Putamen (tissue), 1 donor: ENCODE measurements at regions not wholly inside any gene's neighbourhood (a gene's known extent, or its start where the extent isn't known, plus 50 kb on each side); places are given as distances from the start of the nearest gene placed in this dataset.
"Not testable (repeated sequence)": the region's sequence is repeated elsewhere in the genome, so short reads cannot be mapped to it uniquely, and the experiment has no call there.

ENCODE experiments used
- DNase-seq: peaks from one replicate; pipeline ENCODE4 v3.0.0-alpha.2; 2016; ENCODE audit warnings: low spot score

DNA sequence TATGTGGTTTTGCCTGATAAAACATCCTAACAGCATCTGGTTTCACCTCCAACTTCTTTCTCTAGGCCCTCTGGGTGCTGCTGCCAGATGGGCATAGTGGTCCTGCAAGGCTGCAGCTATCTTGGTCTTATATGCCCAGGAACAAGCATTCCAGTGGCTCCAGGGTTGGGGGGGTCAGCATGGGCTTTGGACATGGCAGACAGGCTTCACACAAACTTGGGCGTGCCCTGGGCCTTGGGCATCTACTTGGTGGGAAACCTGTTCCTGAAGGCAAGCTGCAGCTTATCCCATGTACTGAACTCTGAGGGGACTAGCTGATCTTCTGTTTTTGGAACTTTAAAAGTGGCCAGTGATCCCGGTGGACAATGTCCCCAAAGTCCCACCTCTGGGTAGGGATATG, 54.9 kb upstream of the ZNF678 start:
- DNase-seq, result no peak

DNA sequence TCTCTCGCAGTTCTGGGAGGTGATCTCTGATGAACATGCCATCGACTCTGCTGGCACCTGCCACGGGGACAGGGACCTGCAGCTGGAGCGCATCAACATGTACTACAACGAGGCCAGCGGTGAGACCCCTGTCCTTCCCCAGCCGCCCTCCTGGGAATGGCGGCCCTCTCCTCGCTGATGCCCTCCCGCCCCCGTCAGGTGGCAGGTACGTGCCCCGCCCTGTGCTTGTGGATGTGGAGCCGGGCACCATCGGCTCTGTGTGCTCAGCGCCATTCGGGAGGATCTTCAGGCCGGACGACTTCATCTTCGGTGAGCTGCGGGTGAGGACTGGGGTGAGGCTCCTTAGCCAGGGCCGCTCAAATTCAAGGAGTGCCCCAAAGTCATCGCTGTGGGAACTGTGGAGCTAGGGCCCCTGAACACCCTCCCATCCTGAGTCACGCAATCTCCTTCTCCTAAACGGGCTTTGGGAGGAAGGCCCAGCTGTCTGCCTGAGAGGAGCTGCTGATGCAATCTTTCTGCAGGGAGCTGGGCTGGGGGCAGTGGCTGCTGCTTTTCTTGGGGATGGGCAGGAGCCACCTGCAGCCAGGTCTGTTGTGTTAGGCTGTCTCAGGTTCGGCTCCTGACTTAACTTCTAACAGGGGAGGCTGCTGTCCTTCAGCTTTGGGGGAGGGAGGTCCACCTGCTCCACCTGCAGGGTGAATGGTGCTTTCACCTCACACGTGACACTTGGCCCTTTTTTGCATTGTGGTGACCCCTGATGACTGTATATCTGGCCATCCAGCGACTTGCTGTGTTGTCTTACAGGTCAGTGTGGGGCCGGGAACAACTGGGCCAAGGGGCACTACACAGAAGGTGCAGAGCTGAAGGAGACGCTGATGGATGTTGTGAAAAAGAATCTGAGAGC, 56.6 kb upstream of the ZNF678 start:
- DNase-seq, result not testable (repeated sequence)

DNA sequence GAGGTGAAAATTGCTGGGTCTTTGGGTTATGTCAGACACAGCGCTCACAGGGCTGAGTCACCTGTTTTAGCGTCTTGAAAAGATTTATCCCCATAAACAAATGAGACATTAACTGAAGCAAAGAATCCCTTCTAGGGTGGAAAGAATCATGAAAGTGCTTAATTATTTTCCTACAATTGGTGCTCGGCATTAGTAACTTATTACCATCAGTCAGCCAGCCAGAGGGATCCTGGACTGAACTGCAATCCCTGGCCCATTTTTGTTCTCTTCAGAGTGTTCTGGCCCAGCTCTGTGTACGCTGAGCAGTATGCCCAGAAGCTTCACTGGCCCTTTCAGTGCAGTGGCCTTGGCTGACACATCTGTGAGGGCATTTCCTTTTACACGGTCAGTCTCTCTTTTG, 67.3 kb upstream of the ZNF678 start:
- not testable (repeated sequence) for DNase-seq

DNA sequence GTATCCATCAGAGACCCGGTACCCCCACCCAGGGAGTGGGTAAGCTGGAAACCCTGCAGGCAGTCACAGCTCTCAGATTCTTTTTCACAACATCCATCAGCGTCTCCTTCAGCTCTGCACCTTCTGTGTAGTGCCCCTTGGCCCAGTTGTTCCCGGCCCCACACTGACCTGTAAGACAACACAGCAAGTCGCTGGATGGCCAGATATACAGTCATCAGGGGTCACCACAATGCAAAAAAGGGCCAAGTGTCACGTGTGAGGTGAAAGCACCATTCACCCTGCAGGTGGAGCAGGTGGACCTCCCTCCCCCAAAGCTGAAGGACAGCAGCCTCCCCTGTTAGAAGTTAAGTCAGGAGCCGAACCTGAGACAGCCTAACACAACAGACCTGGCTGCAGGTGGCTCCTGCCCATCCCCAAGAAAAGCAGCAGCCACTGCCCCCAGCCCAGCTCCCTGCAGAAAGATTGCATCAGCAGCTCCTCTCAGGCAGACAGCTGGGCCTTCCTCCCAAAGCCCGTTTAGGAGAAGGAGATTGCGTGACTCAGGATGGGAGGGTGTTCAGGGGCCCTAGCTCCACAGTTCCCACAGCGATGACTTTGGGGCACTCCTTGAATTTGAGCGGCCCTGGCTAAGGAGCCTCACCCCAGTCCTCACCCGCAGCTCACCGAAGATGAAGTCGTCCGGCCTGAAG, 69.3 kb upstream of the ZNF678 start:
- DNase-seq, result not testable (repeated sequence)

DNA sequence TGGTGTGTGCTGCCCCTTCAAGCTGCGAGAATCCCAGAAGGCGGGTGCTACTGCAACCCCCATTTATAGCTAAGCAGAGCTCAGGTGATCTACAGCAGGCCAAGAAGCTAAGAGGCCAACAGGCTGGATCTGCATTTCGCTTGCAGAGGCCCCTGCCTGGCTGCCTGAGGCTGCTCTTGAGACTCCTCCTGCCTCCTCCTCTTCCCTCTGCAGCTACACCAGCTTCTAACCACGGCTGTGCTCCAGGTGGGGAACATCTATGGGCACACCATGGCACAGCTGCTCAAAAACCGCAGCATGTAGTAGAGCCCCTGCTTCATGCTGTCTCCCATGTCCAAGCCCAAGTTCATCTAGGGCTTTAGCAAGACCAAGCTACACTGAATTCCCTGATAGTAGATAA, 72.9 kb upstream of the ZNF678 start:
- DNase-seq, result no peak

DNA sequence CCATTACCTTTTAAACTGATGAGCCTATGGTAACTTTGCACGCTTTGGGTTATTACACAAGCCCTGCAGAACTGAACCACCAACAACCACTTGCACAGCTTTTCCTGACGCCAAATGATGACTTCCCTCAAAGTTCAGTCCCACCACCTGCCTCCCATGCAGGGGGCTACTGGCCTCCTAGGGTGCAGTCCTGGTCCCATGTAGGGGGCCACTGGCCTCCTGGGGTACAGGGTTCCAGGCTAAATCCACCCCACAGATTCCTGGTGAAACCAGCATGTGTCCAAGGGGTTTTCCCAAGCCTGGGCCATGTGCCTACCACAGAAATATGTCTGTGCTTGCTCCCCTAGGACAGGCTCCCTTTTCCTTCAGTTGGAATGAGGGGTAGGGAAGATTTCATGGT, 73.4 kb upstream of the ZNF678 start:
- DNase-seq, result no peak

DNA sequence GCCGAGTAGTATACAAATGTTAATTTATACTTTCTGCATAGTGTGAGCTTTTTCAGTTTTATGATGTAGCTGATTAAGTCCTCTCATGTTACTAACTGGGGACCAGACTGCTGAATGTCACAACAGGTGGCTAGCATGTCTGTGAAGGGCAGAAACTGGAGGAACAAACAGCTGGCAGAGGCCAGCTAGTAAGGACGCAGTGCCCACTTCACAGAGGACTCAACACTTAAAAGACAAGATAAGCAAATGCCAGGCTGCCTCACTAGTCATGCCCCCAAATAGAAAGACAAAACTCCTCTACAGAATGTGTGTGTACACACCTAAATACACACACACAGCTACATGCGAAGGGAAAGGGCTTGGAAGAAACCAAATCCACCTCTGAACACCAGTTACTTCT, 73.8 kb upstream of the ZNF678 start:
- DNase-seq, result no peak

DNA sequence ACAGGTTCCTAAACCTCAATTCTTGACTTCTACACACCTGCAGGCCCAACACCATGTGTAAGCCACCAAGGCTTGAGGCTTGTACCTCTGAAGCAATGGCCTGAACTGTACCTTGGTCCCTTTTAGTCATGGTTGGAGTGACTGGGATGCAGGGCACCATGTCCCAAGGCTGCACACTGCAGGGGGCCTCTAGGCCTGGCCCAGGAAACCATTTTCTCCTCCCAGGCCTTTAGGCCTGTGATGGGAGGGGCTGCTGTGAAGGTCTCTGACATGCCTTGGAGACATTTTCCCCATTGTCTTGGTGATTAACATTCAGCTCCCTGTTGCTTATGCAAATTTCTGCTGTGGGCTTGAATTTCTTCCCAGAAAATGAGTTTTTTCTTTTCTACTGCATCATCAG, 75.8 kb upstream of the ZNF678 start:
- no peak for DNase-seq

DNA sequence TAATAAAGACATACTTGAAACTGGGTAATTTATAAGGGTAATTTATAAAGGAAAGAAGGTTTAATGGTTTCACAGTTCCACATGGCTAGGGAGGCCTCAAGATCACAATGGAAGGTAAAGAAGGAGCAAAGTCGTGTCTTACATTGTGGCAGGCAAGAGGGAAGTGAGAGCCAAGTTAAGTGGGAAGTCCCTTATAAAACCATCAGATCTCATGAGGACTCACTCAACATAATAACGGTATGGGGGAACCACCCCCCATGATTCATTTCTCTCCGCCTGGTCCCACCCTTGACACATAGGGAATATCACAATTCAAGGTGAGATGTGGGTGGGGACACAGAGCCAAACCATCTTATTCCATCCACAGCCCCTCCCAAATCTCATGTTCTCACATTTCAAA, 76.8 kb upstream of the ZNF678 start:
- DNase-seq, result no peak

DNA sequence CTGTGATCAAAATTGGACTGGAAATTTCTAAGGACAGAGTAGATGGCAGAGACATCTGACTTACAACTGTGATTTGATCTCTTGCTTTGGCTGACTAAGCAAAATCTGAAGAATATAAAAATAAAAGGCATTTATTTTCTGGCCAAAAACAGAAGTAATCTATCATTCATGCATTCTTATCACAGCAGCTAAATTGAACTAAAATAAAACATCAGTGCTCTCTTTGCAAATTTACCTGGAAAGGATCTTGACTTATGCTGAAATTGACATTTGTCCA, 81.4 kb upstream of the ZNF678 start:
- DNase-seq, result no peak

DNA sequence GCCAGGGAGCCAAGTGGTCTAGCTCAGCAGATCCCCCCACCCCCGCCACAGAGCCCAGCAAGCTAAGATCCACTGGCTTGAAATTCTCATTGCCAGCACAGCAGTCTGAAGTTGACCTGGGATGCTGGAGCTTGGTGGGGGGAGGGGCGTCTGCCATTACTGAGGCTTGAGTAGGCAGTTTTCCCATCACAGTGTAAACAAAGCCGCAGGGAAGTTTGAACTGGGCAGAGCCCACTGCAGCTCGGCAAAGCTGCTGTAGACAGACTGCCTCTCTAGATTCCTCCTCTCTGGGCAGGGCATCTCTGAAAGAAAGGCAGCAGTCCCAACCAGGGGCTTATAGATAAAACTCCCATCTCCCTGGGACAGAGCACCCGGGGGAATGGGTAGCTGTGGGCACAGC, 89.3 kb upstream of the ZNF678 start:
- not testable (repeated sequence) for DNase-seq

DNA sequence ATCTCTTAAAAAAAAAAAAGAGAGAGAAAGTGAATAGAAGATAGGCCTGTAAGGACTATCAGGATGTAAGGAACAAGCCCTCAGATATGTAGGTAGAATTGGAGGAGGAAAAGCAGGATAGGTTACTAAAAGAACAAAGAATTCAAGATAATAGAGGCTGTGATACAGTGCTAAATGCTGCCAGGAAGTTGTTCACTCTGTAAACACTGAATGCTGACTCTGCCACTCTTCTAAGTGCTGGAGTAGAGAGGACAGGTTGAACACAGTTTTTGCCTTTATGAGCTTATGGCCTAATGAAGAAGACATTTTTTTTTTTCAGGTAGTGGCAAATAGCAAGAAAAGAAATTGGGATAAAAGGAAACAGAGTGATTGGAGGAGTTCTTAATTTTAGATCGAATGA, 90.6 kb upstream of the ZNF678 start:
- DNase-seq, result no peak

DNA sequence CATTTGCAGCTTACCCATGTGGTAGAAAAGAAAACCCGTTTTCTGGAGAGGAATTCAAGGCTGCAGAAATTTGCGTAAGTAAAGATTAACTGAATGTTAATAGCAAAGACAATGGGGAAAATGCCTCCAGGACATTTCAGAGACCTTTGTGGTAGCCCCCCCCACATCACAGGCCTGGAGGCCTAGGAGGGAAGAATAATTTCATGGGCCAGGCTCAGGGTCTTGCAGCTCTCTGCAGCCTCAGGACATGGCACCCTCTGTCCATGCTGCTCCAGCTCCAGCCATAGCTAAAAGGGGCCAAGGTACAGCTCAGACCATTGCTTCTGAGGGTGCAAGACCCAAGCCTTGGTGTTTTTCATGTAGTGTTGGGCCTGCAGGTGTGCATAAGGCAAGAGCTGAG, 92.7 kb upstream of the ZNF678 start:
- no peak for DNase-seq

DNA sequence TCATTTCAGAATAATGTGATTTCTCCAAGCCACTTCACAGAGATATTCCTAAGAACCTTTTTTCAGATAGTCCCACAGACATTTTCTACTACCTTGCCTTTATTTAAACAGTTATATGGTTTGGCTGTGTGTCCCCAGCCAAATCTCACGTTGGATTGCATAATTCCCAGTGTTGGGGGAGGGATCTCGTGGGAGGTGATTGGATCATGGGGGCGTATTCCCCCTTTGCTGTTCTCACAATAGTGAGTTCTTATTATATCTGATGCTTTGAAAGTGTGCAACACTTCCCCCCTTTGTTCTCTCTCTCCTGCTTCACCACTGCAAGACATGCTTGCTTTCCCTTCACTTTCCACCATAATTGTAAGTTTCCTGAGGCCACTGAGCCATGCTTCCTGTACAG, 93.6 kb upstream of the ZNF678 start:
- DNase-seq, result no peak

DNA sequence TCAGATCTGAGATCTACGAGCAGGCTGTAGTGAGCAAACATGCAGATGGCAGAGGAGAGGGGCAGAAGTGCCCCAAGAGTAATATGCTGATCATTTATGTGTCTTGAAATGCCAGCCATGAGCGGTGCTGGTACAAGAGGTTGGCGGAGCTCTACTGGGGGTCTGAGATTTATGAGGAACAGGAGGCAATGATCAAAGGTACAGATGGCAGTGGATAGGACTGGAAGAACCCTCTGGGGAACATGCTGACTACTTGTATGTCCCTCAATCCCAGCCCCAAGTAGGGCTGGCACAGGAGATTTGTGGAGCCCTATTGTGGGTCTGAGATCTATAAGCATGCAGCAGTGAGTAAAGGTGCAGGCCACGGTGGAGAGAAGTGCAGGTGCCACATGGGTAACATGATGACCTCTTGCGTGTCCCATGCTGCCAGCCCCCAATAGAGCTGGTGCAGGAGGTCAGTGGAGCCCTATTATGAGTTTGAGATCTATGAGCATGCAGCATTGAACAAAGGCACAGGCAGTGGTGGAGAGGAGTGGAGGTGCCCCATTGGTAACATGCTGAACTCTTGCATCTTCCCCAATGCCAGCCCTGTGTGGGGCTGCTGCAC, 97.2 kb upstream of the ZNF678 start:
- DNase-seq, result no peak

DNA sequence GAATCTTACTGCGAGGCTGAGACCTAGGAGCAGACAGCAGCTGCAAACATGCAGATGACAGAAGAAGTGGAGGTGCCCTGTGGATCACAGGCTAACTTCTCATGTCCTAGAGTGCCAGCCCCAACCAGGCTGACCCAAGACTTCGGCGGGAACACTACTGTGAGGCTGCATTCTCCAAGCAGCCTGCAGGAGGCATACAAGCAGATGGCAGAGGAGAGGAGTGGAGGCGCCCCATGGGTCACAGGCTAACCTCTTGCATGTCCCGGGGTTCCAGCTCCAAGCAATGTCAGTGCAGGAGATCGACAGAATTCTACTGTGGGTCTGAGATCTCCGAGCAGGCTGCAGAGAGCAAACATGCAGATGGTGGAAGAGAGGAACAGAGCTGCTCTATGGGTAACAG, 98.1 kb upstream of the ZNF678 start:
- DNase-seq, result no peak

DNA sequence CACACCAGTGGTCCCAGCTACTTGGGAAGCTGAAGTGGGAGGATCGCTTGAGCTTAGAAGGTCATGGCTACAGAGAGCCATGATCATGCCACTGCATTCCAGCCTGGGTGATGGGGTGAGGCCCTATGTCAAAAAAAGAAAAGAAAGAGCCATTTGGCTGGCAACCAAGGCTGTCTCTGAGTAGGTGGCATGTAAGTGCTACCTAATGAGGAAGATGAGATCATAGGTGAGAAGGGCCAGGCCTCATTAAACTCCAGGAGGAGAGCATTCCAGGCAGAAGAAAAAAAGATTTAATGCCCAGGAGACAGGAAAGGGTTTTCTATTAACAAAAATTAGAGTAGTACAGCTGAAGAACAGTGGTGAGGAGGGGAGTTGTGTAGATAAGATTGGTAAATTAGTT, 103.4 kb upstream of the ZNF678 start:
- DNase-seq, result no peak

DNA sequence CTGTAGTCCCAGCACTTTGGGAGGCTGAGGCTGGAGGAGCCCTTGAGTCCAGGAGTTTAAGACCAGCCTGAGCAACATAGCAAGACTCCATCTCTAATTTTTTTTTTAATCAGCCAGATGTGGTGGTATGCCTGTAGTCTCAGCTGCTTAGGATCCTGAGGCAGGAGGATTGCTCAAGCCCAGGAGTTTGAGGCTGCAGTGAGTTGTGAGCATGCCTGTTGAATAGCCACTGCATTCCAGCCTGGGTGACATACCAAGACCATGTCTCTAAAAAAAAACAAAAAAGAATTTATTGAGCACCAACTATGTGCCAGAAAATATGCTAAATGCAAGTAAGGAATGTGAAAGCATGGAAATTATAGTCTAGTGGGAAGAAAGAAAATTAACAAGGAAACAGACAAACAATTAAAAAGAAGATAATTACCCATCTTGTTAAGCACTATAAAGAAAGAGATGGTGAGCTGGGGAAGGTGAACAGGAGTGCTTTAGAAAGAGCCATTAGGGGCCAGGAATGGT, 104.0 kb upstream of the ZNF678 start:
- no peak for DNase-seq

DNA sequence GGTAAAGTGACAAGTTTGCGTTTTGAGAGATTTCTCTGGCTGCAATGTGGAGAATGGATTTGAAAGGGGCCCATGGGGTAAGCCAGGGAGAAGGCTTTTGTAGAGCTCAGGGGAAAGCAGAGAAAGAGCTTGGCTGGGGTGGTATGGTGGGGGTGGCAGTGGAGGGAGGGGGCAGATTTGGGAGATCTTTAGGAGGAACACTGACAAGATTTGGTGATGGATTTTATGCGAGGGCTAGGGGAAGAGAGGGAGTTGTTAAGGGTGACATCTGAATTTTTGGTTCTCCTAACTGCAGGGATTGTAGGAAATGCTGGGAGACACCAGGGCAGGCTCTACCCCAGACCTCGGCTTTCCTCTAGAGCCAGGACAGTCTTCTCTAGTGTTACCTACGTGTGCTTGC, 108.7 kb upstream of the ZNF678 start:
- no peak for DNase-seq

DNA sequence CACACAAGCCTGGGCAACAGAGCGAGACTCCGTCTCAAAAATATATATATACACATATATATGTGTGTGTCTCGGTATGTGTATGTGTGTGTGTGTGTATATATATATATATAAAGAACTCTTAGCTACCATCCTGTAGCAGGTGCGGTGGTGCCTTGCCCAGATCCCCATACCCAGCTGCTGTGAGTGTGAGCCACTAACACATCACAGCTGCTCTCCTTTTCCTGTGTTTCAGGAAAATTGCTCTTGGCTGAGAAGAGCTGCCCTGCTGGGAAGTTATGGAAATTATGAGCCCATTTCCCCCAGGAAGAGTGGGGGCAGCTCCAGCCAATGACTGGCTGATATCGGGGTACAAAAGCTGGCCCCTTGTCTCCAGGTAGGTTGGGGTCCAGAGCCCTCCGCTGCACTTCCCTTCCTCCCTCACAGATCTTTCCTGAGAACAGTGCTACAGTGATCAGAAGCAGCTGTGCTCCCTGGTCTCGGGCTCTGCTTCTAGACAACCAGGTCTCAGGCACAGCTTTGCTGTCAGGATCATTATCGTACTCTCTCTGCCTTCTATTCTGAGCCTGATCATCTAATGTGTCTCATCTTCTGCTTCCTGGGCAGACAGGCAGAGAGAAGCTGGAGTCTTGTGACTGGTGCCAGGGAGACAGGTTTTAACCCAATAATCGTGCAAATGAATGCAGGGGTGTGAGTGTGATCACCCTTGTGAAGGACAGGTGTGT, 109.6 kb upstream of the ZNF678 start:
- no peak for DNase-seq

DNA sequence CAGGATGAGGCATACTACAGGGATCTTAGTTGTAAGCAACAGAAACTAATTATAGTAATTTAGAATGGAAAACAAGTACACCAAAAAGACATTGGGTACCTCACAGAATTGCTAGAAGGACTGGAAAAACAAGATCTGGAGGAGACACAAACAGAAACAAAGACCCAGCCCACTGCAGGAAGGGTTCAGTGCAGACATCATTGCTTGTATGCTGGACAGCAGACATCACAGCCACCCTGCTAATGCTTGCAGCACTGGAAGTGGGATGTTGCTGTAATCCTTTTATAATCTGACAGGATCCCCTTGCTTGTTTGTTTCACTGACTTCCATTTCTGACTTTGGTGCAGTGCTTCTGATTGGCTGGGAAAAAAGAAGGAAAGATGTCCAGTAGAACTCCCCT, 111.4 kb upstream of the ZNF678 start:
- no peak for DNase-seq

DNA sequence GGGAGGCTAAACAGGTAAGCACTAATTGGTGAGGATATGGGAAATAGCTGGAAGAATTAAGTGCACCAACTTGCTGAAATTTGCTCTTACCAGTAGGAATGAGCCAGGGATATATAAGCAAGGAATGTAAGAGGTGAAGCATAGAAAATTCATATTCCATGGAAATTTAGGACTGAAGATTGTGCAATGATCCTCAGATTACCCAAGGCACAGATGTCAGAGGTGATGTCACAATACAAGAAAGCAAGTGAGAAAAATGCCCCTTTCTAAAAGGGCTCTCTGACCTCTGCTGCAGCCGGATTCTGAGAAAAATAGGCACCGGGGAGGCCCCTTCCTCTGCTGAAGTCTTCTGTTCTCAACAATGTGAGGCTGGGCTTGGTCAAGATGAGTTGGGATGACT, 112.3 kb upstream of the ZNF678 start:
- DNase-seq, result no peak

DNA sequence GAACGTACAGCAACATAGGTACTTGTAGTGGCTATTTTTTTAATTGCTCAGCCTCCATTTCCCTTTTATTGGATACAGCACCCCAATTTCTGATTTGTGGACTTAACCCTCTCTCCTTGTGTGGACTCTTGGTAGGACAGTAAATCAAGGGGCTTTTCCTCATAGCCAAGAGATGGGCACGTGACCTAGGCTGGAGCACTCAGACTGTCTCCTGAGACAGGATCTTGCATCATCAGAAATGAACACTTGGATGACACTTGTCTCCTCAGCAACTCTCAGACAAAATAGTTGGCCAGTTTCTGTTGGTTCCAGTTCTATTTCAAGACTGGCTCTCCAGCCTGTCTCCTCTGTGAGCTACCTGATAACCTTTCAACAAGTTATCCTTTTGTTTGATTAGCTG, 112.9 kb upstream of the ZNF678 start:
- no peak for DNase-seq
